OCI-LY3 (cell line): ENCODE measurements at regions not wholly inside any gene's neighbourhood (a gene's known extent, or its start where the extent isn't known, plus 50 kb on each side); places are given as distances from the start of the nearest gene placed in this dataset.

ENCODE experiments used
- EZH2phosphoT487 ChIP-seq: fragments of 200-600 bp; shearing (Covaris generic); IDR thresholded peaks from 2 replicates; pipeline ENCODE4 v1.6.1; 2018; ENCODE audit warnings: antibody characterized with exemption, mixed run types, low read depth
- TF ChIP-seq, protein P1 (sequence below): fragments of 200-600, 300-600 bp; sonication (generic); IDR thresholded peaks from 2 replicates; pipeline ENCODE4 v1.5.1; 2014; ENCODE audit warnings: antibody characterized with exemption, low read length, low read depth

DNA sequence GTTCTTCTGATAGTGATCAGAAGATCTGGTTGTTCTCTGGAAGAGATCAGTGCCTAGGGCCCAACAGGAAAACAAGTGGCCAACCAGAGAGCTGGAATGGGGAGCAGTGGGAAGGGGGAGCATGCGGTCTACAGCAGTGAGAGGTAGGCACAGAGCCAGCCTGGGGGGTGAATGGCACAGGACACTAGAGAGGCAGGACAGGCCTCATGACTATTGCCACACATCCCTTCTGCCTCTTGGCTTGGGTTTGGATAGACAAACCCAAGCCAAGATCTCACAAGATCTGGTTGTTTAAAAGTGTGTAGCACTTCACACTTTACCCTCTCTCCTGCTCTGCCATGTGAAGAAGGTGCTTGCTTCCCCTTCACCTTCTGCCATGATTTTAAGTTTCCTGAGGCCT, 224.4 kb downstream of the ARHGAP12 start:
- TF ChIP-seq, protein P1, sequence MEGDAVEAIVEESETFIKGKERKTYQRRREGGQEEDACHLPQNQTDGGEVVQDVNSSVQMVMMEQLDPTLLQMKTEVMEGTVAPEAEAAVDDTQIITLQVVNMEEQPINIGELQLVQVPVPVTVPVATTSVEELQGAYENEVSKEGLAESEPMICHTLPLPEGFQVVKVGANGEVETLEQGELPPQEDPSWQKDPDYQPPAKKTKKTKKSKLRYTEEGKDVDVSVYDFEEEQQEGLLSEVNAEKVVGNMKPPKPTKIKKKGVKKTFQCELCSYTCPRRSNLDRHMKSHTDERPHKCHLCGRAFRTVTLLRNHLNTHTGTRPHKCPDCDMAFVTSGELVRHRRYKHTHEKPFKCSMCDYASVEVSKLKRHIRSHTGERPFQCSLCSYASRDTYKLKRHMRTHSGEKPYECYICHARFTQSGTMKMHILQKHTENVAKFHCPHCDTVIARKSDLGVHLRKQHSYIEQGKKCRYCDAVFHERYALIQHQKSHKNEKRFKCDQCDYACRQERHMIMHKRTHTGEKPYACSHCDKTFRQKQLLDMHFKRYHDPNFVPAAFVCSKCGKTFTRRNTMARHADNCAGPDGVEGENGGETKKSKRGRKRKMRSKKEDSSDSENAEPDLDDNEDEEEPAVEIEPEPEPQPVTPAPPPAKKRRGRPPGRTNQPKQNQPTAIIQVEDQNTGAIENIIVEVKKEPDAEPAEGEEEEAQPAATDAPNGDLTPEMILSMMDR, result no peak
- no peak for TF ChIP-seq EZH2phosphoT487
